Activated T-helper 1 cell treated with anti-CD3 and anti-CD28 coated beads, Interleukin-12 subunit alpha, Interleukin-12 subunit beta, Interleukin-2, Interleukin-4 antibody, amounts not matched to agents 30 ng/mL and 10 ng/mL and 1 ng/mL, durations not matched to agents 14 hours and 24 hours and 36 hours (primary cell): ENCODE measurements at regions not wholly inside any gene's neighbourhood (a gene's known extent, or its start where the extent isn't known, plus 50 kb on each side); places are given as distances from the start of the nearest gene placed in this dataset.

ENCODE experiments used
- DNase-seq: peaks from one replicate; pipeline ENCODE4 v3.0.0; 2021; ENCODE audit warnings: low spot score
- H3K27ac Mint-ChIP-seq: one replicate; pipeline ENCODE4 v1.8.0; 2021; ENCODE audit warnings: mild to moderate bottlenecking, mixed read lengths
- H3K27me3 Mint-ChIP-seq: one replicate; pipeline ENCODE4 v1.8.0; 2022; ENCODE audit warnings: mild to moderate bottlenecking, moderate library complexity, mixed read lengths; ENCODE audit not compliant: insufficient read depth
- H3K36me3 Mint-ChIP-seq: one replicate; pipeline ENCODE4 v1.8.0; 2021; ENCODE audit warnings: low read depth, mixed read lengths
- H3K4me1 Mint-ChIP-seq: one replicate; pipeline ENCODE4 v1.8.0; 2021; ENCODE audit warnings: low read depth, mixed read lengths
- H3K4me3 Mint-ChIP-seq: one replicate; pipeline ENCODE4 v1.8.0; 2021; ENCODE audit warnings: mild to moderate bottlenecking, moderate library complexity, mixed read lengths
- H3K9me3 Mint-ChIP-seq: one replicate; pipeline ENCODE4 v1.8.0; 2021; ENCODE audit warnings: mixed read lengths
- intact Hi-C: fragments of 100-400 bp; cut with micrococcal nuclease; formaldehyde crosslinking; loops from one replicate; pipeline ENCODE4 v1.15.1; 2024

DNA sequence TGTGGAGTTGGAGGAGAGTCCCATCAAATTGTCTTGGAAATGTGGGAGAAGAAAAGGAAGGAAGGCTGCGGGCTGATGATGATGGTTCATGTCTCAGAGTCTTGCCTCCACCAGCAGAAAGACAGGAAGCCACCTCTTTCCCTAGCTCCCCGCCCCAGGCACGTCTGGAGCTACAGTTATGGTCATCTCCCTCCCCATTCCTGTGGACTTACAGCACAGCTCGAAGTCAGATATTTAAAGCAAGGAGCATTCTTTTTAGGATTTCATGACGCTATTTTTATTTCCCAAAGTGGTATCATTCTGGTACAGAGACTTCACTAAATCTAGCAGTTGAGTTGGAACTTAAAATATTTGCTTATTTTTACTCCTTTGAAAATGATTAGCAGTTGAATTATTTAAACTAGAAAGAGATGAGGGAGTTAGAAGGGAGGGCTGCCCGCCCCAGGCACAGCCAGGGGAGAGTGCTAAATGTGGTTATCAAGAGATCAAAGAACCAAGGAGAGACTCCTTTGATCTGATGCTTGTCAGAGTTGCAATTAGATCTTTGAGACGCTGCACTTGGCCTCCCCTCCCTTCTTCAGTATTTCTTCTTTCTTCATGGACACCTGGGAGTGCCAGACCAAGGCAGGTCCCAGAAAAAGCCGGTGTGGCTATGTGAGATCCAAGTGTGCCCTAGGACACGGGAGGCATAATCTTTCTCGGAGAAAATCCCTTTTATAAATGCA lies 199.9 kb upstream of the SOX4 start:
- Mint-ChIP-seq H3K36me3 (no peaks in the 10 kb centered on the region), H3K27ac (no peak overlapping the region), H3K27me3 (peaks cover 5% of the 10 kb centered on the region), H3K9me3 (no peaks in the 10 kb centered on the region), H3K4me3 (no peak overlapping the region), H3K4me1 (no peaks in the 10 kb centered on the region)
- intact Hi-C loops: no loop called here
- no peak for DNase-seq

DNA sequence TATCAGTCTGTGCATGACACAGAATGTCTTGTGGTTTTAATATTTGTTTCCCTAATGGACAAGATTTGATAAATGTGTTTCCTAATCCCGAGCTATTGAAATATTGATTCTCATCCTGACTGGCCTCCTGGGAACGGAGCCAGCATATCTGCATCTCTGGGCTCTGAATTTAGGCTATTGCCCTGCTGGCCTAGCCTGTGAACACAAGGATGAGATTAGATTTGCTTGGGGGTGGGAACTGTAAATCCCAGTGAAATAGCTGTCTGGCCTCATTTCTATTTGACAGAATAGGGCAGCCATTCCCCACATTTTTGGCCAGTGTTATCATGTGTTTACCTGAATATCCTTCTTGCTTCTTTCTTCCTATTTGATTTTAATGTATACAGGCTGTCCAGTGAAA lies 198.4 kb upstream of the SOX4 start:
- no peak overlapping the region for H3K27ac Mint-ChIP-seq
- DNase-seq: no peak
- H3K4me1 Mint-ChIP-seq: no peaks in the 10 kb centered on the region
- no peak overlapping the region for H3K4me3 Mint-ChIP-seq
- intact Hi-C loops: no loop called here
- H3K27me3 Mint-ChIP-seq: peaks cover 5% of the 10 kb centered on the region
- H3K9me3 Mint-ChIP-seq: no peaks in the 10 kb centered on the region
- H3K36me3 Mint-ChIP-seq: no peaks in the 10 kb centered on the region

GRCh38 chr6:21396313-21396712 lies 197.2 kb upstream of the SOX4 start:
- Mint-ChIP-seq H3K4me3 (no peak overlapping the region), H3K9me3 (no peaks in the 10 kb centered on the region), H3K36me3 (no peaks in the 10 kb centered on the region), H3K27ac (no peak overlapping the region), H3K4me1 (no peaks in the 10 kb centered on the region), H3K27me3 (peaks cover 5% of the 10 kb centered on the region)
- no peak for DNase-seq
- intact Hi-C loops: no loop called here

DNA sequence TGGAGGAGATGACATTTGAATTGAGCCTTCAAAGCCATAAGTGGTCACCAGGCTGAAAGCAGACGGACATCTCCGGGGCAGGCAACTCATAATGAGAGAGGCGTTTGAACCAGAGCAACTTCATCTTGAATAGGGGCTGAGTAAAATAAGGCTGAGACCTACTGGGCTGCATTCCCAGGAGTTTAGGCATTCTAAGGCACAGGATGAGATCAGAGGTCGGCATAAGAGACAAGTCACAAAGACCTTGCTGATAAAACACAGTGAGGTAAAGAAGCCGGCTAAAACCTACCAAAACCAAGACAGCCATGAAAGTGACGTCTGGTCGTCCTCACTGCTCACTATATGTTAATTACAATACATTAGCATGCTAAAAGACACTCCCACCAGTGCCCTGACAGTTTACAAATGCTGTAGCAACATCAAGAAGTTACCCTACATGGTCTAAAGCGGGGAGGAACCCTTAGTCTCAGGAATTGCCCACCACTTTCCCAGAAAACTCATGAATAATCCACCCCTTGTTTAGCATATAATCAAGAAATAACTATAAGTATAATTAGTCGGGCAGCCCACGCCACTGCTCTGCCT lies 194.7 kb upstream of the SOX4 start:
- Mint-ChIP-seq H3K36me3 (no peaks in the 10 kb centered on the region), H3K4me1 (peaks cover 15% of the 10 kb centered on the region), H3K27me3 (peaks cover 7% of the 10 kb centered on the region), H3K4me3 (no peak overlapping the region), H3K9me3 (no peaks in the 10 kb centered on the region), H3K27ac (no peak overlapping the region)
- no peak for DNase-seq
- intact Hi-C loops: no loop called here

DNA sequence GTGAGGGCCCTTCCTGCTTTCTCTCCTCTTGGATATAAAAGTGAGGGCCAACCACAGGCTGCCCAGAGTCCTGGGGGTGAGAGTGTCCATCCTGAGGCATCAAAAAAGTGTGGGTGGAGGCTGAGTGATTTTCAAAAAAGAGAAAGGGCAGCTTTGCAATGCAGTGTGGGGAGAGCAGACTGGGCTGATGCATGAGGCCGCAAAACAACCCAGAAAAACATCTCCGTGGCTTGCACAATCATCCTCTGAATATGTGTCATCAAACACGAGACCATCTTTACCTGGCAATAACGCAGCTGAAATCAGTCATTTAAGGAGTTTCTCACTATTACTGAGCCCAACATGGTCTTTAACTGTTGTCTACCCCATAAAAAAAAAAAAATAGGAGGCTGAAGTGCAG lies 191.2 kb upstream of the SOX4 start:
- Mint-ChIP-seq H3K4me1 (peaks cover 15% of the 10 kb centered on the region), H3K27me3 (peaks cover 7% of the 10 kb centered on the region), H3K36me3 (no peaks in the 10 kb centered on the region), H3K9me3 (peaks cover 2% of the 10 kb centered on the region), H3K27ac (peak overlapping the region; percentile 40), H3K4me3 (no peak overlapping the region)
- no peak for DNase-seq
- intact Hi-C loops: loop anchor here (1.0 kb wide), 1 partner anchor 36 kb away; no protein-coding TSS in a partner anchor

DNA sequence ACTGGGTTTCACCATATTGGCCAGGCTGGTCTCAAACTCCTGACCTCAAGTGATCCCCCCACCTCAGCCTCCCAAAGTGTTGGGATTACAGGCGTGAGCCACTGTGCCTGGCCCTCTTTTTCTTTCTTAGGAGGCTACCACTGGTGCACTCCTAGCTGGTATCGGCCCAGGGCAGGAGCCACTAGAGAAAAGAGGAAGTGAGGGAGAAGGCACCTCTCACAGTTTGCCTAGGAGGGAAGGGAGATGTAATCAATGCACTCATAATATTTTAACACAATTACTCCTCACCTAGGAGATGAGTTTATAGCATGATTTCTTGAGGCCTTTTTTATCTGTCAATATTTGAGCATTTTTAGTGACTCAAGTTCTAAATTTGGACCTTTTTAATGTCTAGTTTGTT lies 189.0 kb upstream of the SOX4 start:
- Mint-ChIP-seq H3K27ac (no peak overlapping the region), H3K27me3 (peaks cover 6% of the 10 kb centered on the region), H3K4me1 (peaks cover 15% of the 10 kb centered on the region), H3K4me3 (no peak overlapping the region), H3K36me3 (no peaks in the 10 kb centered on the region), H3K9me3 (peaks cover 7% of the 10 kb centered on the region)
- intact Hi-C loops: no loop called here
- no peak for DNase-seq

DNA sequence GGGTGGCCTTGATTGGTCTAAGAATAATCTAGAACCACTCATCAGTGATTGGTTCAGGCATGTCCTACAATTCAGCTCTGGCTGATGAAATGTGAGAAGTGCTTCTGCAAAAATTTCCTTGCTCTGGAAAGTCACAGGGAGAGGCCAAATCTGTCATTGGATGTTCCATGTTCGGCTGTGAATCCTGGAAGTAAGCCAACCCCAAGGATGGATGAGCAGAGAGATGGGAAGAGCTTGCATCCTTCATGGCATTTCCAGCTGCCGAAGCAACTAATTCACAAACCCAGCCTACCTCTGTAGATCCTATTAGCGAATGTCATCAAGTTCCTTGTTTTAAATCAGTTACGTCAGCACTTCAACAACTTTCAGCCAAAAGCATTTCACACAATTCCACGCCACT lies 187.2 kb upstream of the SOX4 start:
- H3K4me1 Mint-ChIP-seq: peaks cover 15% of the 10 kb centered on the region
- no peak for DNase-seq
- H3K27ac Mint-ChIP-seq: no peak overlapping the region
- no peaks in the 10 kb centered on the region for H3K36me3 Mint-ChIP-seq
- H3K9me3 Mint-ChIP-seq: peaks cover 7% of the 10 kb centered on the region
- intact Hi-C loops: no loop called here
- no peak overlapping the region for H3K4me3 Mint-ChIP-seq
- peaks cover 7% of the 10 kb centered on the region for H3K27me3 Mint-ChIP-seq

GRCh38 chr6:21409231-21409630 lies 184.3 kb upstream of the SOX4 start:
- Mint-ChIP-seq H3K27me3 (peaks cover 9% of the 10 kb centered on the region), H3K36me3 (no peaks in the 10 kb centered on the region), H3K27ac (no peak overlapping the region), H3K4me1 (no peaks in the 10 kb centered on the region), H3K9me3 (peaks cover 7% of the 10 kb centered on the region), H3K4me3 (no peak overlapping the region)
- intact Hi-C loops: no loop called here
- no peak for DNase-seq

DNA sequence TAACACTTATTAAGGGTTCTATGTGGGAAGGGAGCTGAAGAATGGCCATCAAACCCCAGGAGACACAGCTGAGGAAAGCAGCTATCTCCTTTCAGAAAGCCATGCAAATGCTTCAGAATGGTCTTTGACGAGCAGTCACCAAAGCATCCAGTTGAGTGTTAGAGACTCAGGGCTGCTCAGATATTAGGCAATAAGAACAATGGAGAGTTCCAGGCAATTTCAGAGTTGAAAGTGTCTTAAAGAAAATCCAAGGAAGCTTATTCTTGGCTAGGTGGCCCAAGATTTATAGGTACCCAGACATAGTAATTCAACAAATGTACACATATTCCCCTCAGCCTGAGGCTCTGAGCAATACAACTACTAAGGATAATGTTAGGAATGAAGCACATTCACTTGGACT lies 180.1 kb upstream of the SOX4 start:
- Mint-ChIP-seq H3K27ac (no peak overlapping the region), H3K4me3 (no peak overlapping the region), H3K36me3 (no peaks in the 10 kb centered on the region), H3K4me1 (no peaks in the 10 kb centered on the region), H3K9me3 (peaks cover 5% of the 10 kb centered on the region), H3K27me3 (peaks cover 12% of the 10 kb centered on the region)
- intact Hi-C loops: no loop called here
- DNase-seq: no peak

DNA sequence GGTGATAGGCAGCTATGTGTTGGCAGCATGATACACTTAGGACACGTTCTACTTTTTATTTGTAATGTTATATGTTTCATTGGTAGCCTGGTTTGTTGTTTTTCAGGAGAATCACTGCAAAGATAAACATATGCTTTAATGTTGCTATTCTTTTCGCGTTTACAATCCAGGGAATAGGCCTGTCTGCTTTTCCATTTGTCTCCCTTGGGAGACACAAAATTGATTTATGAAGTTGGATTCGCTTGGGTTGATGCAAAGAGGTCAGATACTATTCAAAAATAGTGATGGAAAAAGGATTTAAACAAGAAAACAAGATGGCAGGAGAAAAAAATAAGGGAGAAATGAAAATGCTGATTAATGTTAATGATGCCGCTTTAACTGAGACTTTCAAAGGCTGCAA lies 179.5 kb upstream of the SOX4 start:
- H3K36me3 Mint-ChIP-seq: no peaks in the 10 kb centered on the region
- peaks cover 12% of the 10 kb centered on the region for H3K27me3 Mint-ChIP-seq
- H3K9me3 Mint-ChIP-seq: peaks cover 4% of the 10 kb centered on the region
- no peak for DNase-seq
- H3K4me1 Mint-ChIP-seq: no peaks in the 10 kb centered on the region
- intact Hi-C loops: no loop called here
- H3K27ac Mint-ChIP-seq: no peak overlapping the region
- no peak overlapping the region for H3K4me3 Mint-ChIP-seq

DNA sequence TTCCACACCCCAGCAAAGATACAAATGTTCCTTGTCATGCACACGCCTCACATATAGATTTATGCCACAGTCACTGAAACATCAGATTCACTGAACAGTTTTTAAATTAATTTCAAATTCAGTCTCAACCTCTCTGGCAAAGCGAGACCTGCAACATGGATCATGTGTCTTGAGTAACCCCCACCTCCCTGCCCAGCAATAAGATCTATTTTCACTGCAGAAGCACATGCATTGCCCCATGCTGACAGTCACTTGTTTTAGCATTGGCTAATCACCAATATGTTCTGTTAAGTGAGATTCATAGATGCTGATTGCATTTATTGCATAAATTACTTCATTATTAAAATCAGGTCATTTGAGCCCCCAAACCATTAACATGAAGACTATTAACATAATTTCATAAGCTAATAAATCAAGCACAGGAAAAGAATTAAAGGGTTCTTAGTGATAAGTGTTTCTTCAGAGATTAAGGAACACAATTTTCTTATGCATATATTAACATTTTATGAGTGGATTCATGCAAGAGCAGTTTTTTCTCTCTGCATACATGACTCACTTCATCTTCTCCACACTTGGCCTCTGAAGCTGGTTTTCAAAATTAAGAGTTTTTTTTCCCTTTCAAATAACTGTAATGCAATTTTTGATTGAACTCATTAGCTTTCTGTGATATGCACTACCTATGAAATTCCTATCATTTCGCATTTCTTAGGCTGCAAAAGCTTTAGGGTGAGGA lies 173.2 kb upstream of the SOX4 start:
- no peaks in the 10 kb centered on the region for H3K4me1 Mint-ChIP-seq
- peaks cover 8% of the 10 kb centered on the region for H3K27me3 Mint-ChIP-seq
- H3K27ac Mint-ChIP-seq: no peak overlapping the region
- H3K9me3 Mint-ChIP-seq: peaks cover 5% of the 10 kb centered on the region
- H3K36me3 Mint-ChIP-seq: no peaks in the 10 kb centered on the region
- no peak for DNase-seq
- intact Hi-C loops: no loop called here
- H3K4me3 Mint-ChIP-seq: no peak overlapping the region

- no peaks in the 10 kb centered on the region for H3K36me3 Mint-ChIP-seq
- H3K4me3 Mint-ChIP-seq: no peak overlapping the region
- intact Hi-C loops: no loop called here
- H3K27me3 Mint-ChIP-seq: peaks cover 8% of the 10 kb centered on the region
- H3K27ac Mint-ChIP-seq: no peak overlapping the region
- DNase-seq: no peak
- peaks cover 5% of the 10 kb centered on the region for H3K9me3 Mint-ChIP-seq
- no peaks in the 10 kb centered on the region for H3K4me1 Mint-ChIP-seq
These were observed 172.6 kb upstream of the SOX4 start for GRCh38 chr6:21420926-21421325.

- Mint-ChIP-seq H3K36me3 (no peaks in the 10 kb centered on the region), H3K4me1 (no peaks in the 10 kb centered on the region), H3K27me3 (peaks cover 14% of the 10 kb centered on the region), H3K27ac (no peak overlapping the region), H3K9me3 (peaks cover 11% of the 10 kb centered on the region), H3K4me3 (no peak overlapping the region)
- intact Hi-C loops: no loop called here
- no peak for DNase-seq
These were observed 170.3 kb upstream of the SOX4 start for GRCh38 chr6:21423106-21423854.
